Uterus (tissue), 3 donors: ENCODE measurements at regions not wholly inside any gene's neighbourhood (a gene's known extent, or its start where the extent isn't known, plus 50 kb on each side); places are given as distances from the start of the nearest gene placed in this dataset.

Experiments used
- DNase-seq, 2 donors: peaks; one replicate each; pipeline ENCODE4 v3.0.0-alpha.2; 2019 to 2020
- H3K27ac ChIP-seq, 2 donors: fragments of 200-600 bp; sonication (generic); 1 replicate in 1 of 2; 2 replicates in 1 of 2; pipeline ENCODE4 v1.5.1; 2016 to 2018
- H3K27me3 ChIP-seq, 2 donors: fragments of 200-600 bp; sonication (generic); one replicate each; pipeline ENCODE4 v1.5.1; 2018 to 2019; ENCODE audit warnings: control low read depth in 1 of 2
- H3K36me3 ChIP-seq, 2 donors: fragments of 200-600 bp; sonication (generic); one replicate each; pipeline ENCODE4 v1.5.1; 2019; ENCODE audit warnings: control low read depth in 1 of 2
- H3K4me1 ChIP-seq, 2 donors: fragments of 200-600 bp; sonication (generic); one replicate each; pipeline ENCODE4 v1.5.1; 2018 to 2019; ENCODE audit warnings: control low read depth in 1 of 2
- H3K4me3 ChIP-seq, 2 donors: fragments of 200-600 bp; sonication (generic); 1 replicate in 1 of 2; 2 replicates in 1 of 2; pipeline ENCODE4 v1.5.1; 2018 to 2019; ENCODE audit warnings: mild to moderate bottlenecking in 1 of 2
- H3K9me3 ChIP-seq, 2 donors: fragments of 200-600 bp; sonication (generic); one replicate each; pipeline ENCODE4 v1.5.1; 2019; ENCODE audit warnings: control low read depth in 1 of 2
- POLR2A ChIP-seq, 2 donors: fragments of 450-650 bp; IDR thresholded peaks; one replicate each; pipeline ENCODE4 v1.6.1; 2016; ENCODE audit warnings: antibody characterized with exemption in 2 of 2, mild to moderate bottlenecking in 1 of 2, moderate library complexity in 1 of 2
- intact Hi-C: fragments of 100-400 bp; cut with DNase I; formaldehyde crosslinking; loops from one replicate; pipeline ENCODE4 v1.15.1; 2023; ENCODE audit warnings: low total_unique reads
- TF ChIP-seq, protein P1 (sequence below), 4 experiments: fragments of 200-600 bp in 2 of 4; fragments of 450-650 bp in 2 of 4; sonication (generic) in 2 of 4; IDR thresholded peaks; one replicate each; pipeline ENCODE4 v1.5.1; 2016 to 2019; ENCODE audit warnings: antibody characterized with exemption in 4 of 4, mild to moderate bottlenecking in 2 of 4, moderate library complexity in 1 of 4
- donor health status: DM: yes; HTN: yes; CAD: no.

GRCh38 chr6:3996349-3996748, 82.6 kb downstream of the FAM217A start:
- no peak overlapping the region for H3K4me3 ChIP-seq
- no peak overlapping the region for H3K27ac ChIP-seq
- H3K4me1 ChIP-seq, result peaks cover 0 to 5% of the 10 kb centered on the region in 2 donors
- TF ChIP-seq, protein P1, sequence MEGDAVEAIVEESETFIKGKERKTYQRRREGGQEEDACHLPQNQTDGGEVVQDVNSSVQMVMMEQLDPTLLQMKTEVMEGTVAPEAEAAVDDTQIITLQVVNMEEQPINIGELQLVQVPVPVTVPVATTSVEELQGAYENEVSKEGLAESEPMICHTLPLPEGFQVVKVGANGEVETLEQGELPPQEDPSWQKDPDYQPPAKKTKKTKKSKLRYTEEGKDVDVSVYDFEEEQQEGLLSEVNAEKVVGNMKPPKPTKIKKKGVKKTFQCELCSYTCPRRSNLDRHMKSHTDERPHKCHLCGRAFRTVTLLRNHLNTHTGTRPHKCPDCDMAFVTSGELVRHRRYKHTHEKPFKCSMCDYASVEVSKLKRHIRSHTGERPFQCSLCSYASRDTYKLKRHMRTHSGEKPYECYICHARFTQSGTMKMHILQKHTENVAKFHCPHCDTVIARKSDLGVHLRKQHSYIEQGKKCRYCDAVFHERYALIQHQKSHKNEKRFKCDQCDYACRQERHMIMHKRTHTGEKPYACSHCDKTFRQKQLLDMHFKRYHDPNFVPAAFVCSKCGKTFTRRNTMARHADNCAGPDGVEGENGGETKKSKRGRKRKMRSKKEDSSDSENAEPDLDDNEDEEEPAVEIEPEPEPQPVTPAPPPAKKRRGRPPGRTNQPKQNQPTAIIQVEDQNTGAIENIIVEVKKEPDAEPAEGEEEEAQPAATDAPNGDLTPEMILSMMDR (IDR thresholded peaks at IDR 0.05), result no peak
- TF ChIP-seq POLR2A (IDR thresholded peaks at IDR 0.05), result no peak
- no peaks in the 10 kb centered on the region for H3K27me3 ChIP-seq
- no peaks in the 10 kb centered on the region for H3K9me3 ChIP-seq
- DNase-seq, result no peak
- intact Hi-C loops, result loop anchor here (10.0 kb wide), 1 partner anchor 722 kb away; no protein-coding TSS in a partner anchor
- no peaks in the 10 kb centered on the region for H3K36me3 ChIP-seq

GRCh38 chr6:3997177-3997770, 81.7 kb downstream of the FAM217A start:
- H3K27me3 ChIP-seq, result no peaks in the 10 kb centered on the region
- intact Hi-C loops, result loop anchor here (10.0 kb wide), 1 partner anchor 722 kb away; no protein-coding TSS in a partner anchor
- no peak for TF ChIP-seq POLR2A (IDR thresholded peaks at IDR 0.05)
- TF ChIP-seq, protein P1 (IDR thresholded peaks at IDR 0.05), result no peak
- no peaks in the 10 kb centered on the region for H3K9me3 ChIP-seq
- peaks cover 0 to 5% of the 10 kb centered on the region in 2 donors for H3K4me1 ChIP-seq
- no peaks in the 10 kb centered on the region for H3K36me3 ChIP-seq
- no peak overlapping the region for H3K4me3 ChIP-seq
- no peak for DNase-seq
- H3K27ac ChIP-seq, result peak overlapping the region in 1 of 2 donors; percentile 32

- no peak for DNase-seq
- Histone ChIP-seq H3K4me1 (peaks cover 0 to 5% of the 10 kb centered on the region in 2 donors), H3K27ac (no peak overlapping the region), H3K27me3 (no peaks in the 10 kb centered on the region), H3K4me3 (no peak overlapping the region), H3K36me3 (no peaks in the 10 kb centered on the region), H3K9me3 (no peaks in the 10 kb centered on the region)
- no peak for TF ChIP-seq POLR2A (IDR thresholded peaks at IDR 0.05)
- TF ChIP-seq, protein P1 (IDR thresholded peaks at IDR 0.05), result no peak
- intact Hi-C loops, result loop anchor here (10.0 kb wide), 1 partner anchor 725 kb away; no protein-coding TSS in a partner anchor
Measured at GRCh38 chr6:3999800-4000661, 78.9 kb downstream of the FAM217A start.

DNA sequence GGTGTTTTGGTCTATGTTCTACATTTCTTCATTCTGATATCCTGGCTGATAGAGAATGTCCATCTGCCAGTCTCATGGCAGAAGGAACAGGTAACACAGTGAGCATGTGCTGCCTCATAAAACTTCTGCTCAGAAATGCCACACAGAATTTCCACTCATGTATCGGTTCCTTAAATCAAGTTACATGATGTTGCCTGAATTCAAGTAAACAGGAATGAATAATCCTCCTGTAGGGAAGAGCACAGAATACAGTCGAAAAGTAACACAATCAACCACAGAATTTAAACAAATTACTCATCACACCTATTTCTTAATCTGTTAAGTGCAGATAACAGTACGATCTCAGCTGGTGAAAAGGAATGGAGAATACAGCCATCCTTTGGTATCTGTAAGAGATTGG, 74.7 kb downstream of the FAM217A start:
- no peak for DNase-seq
- TF ChIP-seq, protein P1 (IDR thresholded peaks at IDR 0.05), result no peak
- no peak for TF ChIP-seq POLR2A (IDR thresholded peaks at IDR 0.05)
- Histone ChIP-seq H3K27ac (no peak overlapping the region), H3K4me3 (no peak overlapping the region), H3K9me3 (no peaks in the 10 kb centered on the region), H3K27me3 (no peaks in the 10 kb centered on the region), H3K36me3 (no peaks in the 10 kb centered on the region), H3K4me1 (no peaks in the 10 kb centered on the region)
- intact Hi-C loops, result no loop called here
